K562 (cell line): ENCODE measurements at regions not wholly inside any gene's neighbourhood (a gene's known extent, or its start where the extent isn't known, plus 50 kb on each side); places are given as distances from the start of the nearest gene placed in this dataset.

Experiments
- ATAC-seq: fragments of 200-7000 bp; cut with Tn5 transposase; 3 replicates; pipeline ENCODE4 v1.9.1; 2020; ENCODE audit warnings: moderate library complexity
- BruUV-seq: library from RNA; stranded (reverse); fragments of 400-500 nt; replicated peaks from 2 replicates; lab custom pipeline; 2021; lab: Mats Ljungman, UMichigan
- CTCF ChIA-PET: fragments of 300-600 bp; formaldehyde crosslinking; extraction: SDS; loops from one replicate; lab custom pipeline; 2021; ENCODE audit warnings: low intra/inter-chr PET ratio; lab: Yijun Ruan, JAX
- POLR2A ChIA-PET: fragments of 300-600, 350-650 bp; sonication (Branson Sonifier 250); formaldehyde crosslinking; extraction: SDS; loops from one replicate; lab custom pipeline; 2021; ENCODE audit warnings: antibody characterized with exemption, inconsistent platforms; lab: Yijun Ruan, JAX
- DNase-seq, 4 experiments: peaks; one replicate each; pipeline versions ENCODE4 v3.0.0 to v3.0.0-alpha.2; 2011 to 2018; ENCODE audit warnings: low spot score in 3 of 4, mixed read lengths in 3 of 4; ENCODE audit errors: extremely low read depth in 1 of 4
- FAIRE-seq: peaks from 2 replicates; lab custom pipeline; 2011; peaks lifted over from hg19 to GRCh38; lab: Jason Lieb, UNC
- H2AFZ ChIP-seq: 2 replicates; pipeline ENCODE4 v1.6.0; 2011; ENCODE audit warnings: low read depth, low read length, control low read depth, inconsistent platforms
- H3K27ac ChIP-seq: fragments of 200-600 bp; 3 replicates; pipeline ENCODE4 v1.8.0; 2011; ENCODE audit warnings: low read depth, mild to moderate bottlenecking, control low read depth, inconsistent platforms, low read length, moderate library complexity, mixed read lengths; ENCODE audit errors: extremely low read depth
- H3K27me3 ChIP-seq, 2 experiments: fragments of 300-600 bp in 1 of 2; 2 replicates in 1 of 2; 3 replicates in 1 of 2; pipeline versions ENCODE4 v1.6.0 to v1.8.0; 2011; ENCODE audit warnings: inconsistent platforms in 2 of 2, low read length in 2 of 2, mild to moderate bottlenecking in 1 of 2, mixed read lengths in 1 of 2, moderate library complexity in 1 of 2; ENCODE audit not compliant: control insufficient read depth in 2 of 2, insufficient read depth in 2 of 2
- H3K36me3 ChIP-seq: fragments of 300-600 bp; 3 replicates; pipeline ENCODE4 v1.8.0; 2011; ENCODE audit warnings: mild to moderate bottlenecking, low read length, inconsistent platforms; ENCODE audit not compliant: control insufficient read depth, insufficient read depth
- H3K4me1 ChIP-seq, 2 experiments: fragments of 200-600 bp in 1 of 2; replicated peaks in 1 of 2; 2 replicates in 1 of 2; 3 replicates in 1 of 2; pipeline versions ENCODE4 v1.5.1 to v1.8.0; 2011; ENCODE audit warnings: inconsistent platforms in 2 of 2, low read length in 2 of 2, mild to moderate bottlenecking in 1 of 2, mixed read lengths in 1 of 2, moderate library complexity in 1 of 2; ENCODE audit not compliant: control insufficient read depth in 2 of 2, insufficient read depth in 2 of 2
- H3K4me2 ChIP-seq: 2 replicates; pipeline ENCODE4 v1.6.1; 2011; ENCODE audit warnings: low read length, control low read depth, inconsistent platforms, mixed read lengths; ENCODE audit not compliant: insufficient read depth
- H3K4me3 ChIP-seq: fragments of 200-600 bp; sonication (generic), shearing (Covaris generic); 2 replicates; pipeline ENCODE4 v1.5.1; 2016; ENCODE audit warnings: control low read depth, inconsistent platforms
- H3K79me2 ChIP-seq: fragments of 200-600 bp; 3 replicates; pipeline ENCODE4 v1.8.0; 2011; ENCODE audit warnings: low read length, inconsistent platforms; ENCODE audit not compliant: control insufficient read depth, insufficient read depth
- H3K9ac ChIP-seq, 2 experiments: 2 replicates each; pipeline versions ENCODE4 v1.6.0 to v1.6.1; 2011; ENCODE audit warnings: low read depth in 2 of 2, low read length in 2 of 2, control low read depth in 1 of 2, inconsistent platforms in 1 of 2, mild to moderate bottlenecking in 1 of 2, mixed read lengths in 1 of 2; ENCODE audit not compliant: insufficient read depth in 1 of 2
- H3K9me1 ChIP-seq: one replicate; pipeline ENCODE4 v1.6.0; 2011; ENCODE audit warnings: inconsistent platforms, mild to moderate bottlenecking, low read length, moderate library complexity; ENCODE audit not compliant: control insufficient read depth, insufficient read depth
- H3K9me3 ChIP-seq: replicated peaks from 2 replicates; pipeline ENCODE4 v1.5.1; 2011; ENCODE audit warnings: low read depth, low read length, inconsistent platforms; ENCODE audit not compliant: control insufficient read depth, insufficient read depth
- H4K20me1 ChIP-seq: replicated peaks from 2 replicates; pipeline ENCODE4 v1.6.1; 2011; ENCODE audit warnings: low read length, inconsistent platforms, mixed read lengths; ENCODE audit not compliant: control insufficient read depth, insufficient read depth
- BRF2 ChIP-seq: IDR thresholded peaks from 3 replicates; pipeline ENCODE4 v1.6.1; 2011; ENCODE audit warnings: borderline replicate concordance, mild to moderate bottlenecking; ENCODE audit not compliant: insufficient read length, insufficient read depth
- DDX20 ChIP-seq: fragments of 450-650 bp; IDR thresholded peaks from 2 replicates; pipeline ENCODE4 v1.6.1; 2016; ENCODE audit warnings: missing genetic modification characterization, low read depth, mild to moderate bottlenecking, missing compliant biosample characterization, moderate library complexity
- DMBX1 ChIP-seq: fragments of 250-450 bp; sonication (Bioruptor Pico); IDR thresholded peaks from 2 replicates; pipeline ENCODE4 v1.8.0; 2022; ENCODE audit warnings: inconsistent platforms, mild to moderate bottlenecking, moderate library complexity, borderline replicate concordance
- GTF2A2 ChIP-seq: IDR thresholded peaks from 2 replicates; pipeline ENCODE4 v1.6.1; 2016; ENCODE audit warnings: mild to moderate bottlenecking, missing genetic modification characterization, missing compliant biosample characterization
- HSF4 ChIP-seq: fragments of 250-450 bp; sonication (Bioruptor Pico); IDR thresholded peaks from 2 replicates; pipeline ENCODE4 v2.1.2; 2022; ENCODE audit warnings: mild to moderate bottlenecking, moderate library complexity, borderline replicate concordance
- IRF9 ChIP-seq: fragments of 450-650 bp; IDR thresholded peaks from 2 replicates; pipeline ENCODE4 v1.6.1; 2016; ENCODE audit warnings: missing biosample characterization, missing genetic modification characterization
- MTA2 ChIP-seq: fragments of 450-650 bp; IDR thresholded peaks from 2 replicates; pipeline ENCODE4 v1.6.1; 2016; ENCODE audit warnings: low read depth
- NR1H2 ChIP-seq: sonication (generic); formaldehyde crosslinking; IDR thresholded peaks from 2 replicates; pipeline ENCODE4 v1.4.0; 2020; ENCODE audit warnings: mild to moderate bottlenecking, missing genetic modification reagents
- NR2C1 ChIP-seq, 2 experiments: fragments of 450-650 bp; IDR thresholded peaks; 2 replicates each; pipeline ENCODE4 v1.6.1; 2017; ENCODE audit warnings: mild to moderate bottlenecking in 2 of 2, antibody characterized with exemption in 1 of 2, inconsistent platforms in 1 of 2, missing compliant biosample characterization in 1 of 2, missing genetic modification characterization in 1 of 2
- NR4A1 ChIP-seq, 2 experiments: fragments of 250-450 bp in 1 of 2; fragments of 450-650 bp in 1 of 2; sonication (Bioruptor Pico) in 1 of 2; IDR thresholded peaks; 2 replicates each; pipeline versions ENCODE4 v1.4.0 to v1.6.1; 2016 to 2020; ENCODE audit warnings: mild to moderate bottlenecking in 2 of 2, missing compliant biosample characterization in 1 of 2, missing genetic modification characterization in 1 of 2, moderate library complexity in 1 of 2
- PTTG1 ChIP-seq: fragments of 450-650 bp; IDR thresholded peaks from 2 replicates; pipeline ENCODE4 v1.6.1; 2016; ENCODE audit warnings: low read depth, mild to moderate bottlenecking, missing genetic modification characterization, missing compliant biosample characterization
- SMAD4 ChIP-seq: fragments of 250-450 bp; sonication (Bioruptor Pico); conservative IDR thresholded peaks from 2 replicates; pipeline ENCODE4 v1.8.0; 2021; ENCODE audit warnings: inconsistent platforms, mild to moderate bottlenecking, moderate library complexity
- ZNF140 ChIP-seq: fragments of 250-450 bp; sonication (Bioruptor Pico); IDR thresholded peaks from 2 replicates; pipeline ENCODE4 v1.8.0; 2021; ENCODE audit warnings: moderate library complexity, mild to moderate bottlenecking, inconsistent platforms
- ZNF175 ChIP-seq: fragments of 200-800 bp; sonication (Bioruptor generic); IDR thresholded peaks from 2 replicates; pipeline ENCODE4 v1.6.1; 2016; ENCODE audit warnings: low read depth, mild to moderate bottlenecking, missing genetic modification characterization, missing compliant biosample characterization
- ZNF311 ChIP-seq: fragments of 250-450 bp; sonication (Bioruptor Pico); IDR thresholded peaks from 2 replicates; pipeline ENCODE4 v1.4.0; 2020; ENCODE audit warnings: mild to moderate bottlenecking, moderate library complexity
- ZNF395 ChIP-seq: fragments of 200-800 bp; sonication (Bioruptor generic); IDR thresholded peaks from 2 replicates; pipeline ENCODE4 v1.6.1; 2017; ENCODE audit warnings: missing genetic modification characterization, missing compliant biosample characterization
- ZNF512 ChIP-seq: IDR thresholded peaks from 2 replicates; pipeline ENCODE4 v1.6.1; 2016; ENCODE audit warnings: missing genetic modification characterization, missing compliant biosample characterization
- WGBS: fragments of 100-300 bp; shearing (Covaris generic); methylation state at CpG from one replicate; pipeline ENCODE4 v1.1.6; 2016; ENCODE audit warnings: low coverage, mixed read lengths; ENCODE audit not compliant: insufficient coverage; ENCODE audit errors: missing lambda C conversion rate; 5-methylcytosine and 5-hydroxymethylcytosine counted together
- in situ Hi-C: fragments of 300-500 bp; cut with MboI; formaldehyde crosslinking; loops from 4 replicates; pipeline ENCODE4 v1.15.0; 2018; ENCODE audit warnings: inconsistent platforms, mixed read lengths
- intact Hi-C: fragments of 100-400 bp; cut with micrococcal nuclease; formaldehyde crosslinking; loops from 2 replicates; pipeline ENCODE4 v1.14.2; 2022

GRCh38 chr15:39400002-39400401 is 180.9 kb upstream of the THBS1 start:
- Histone ChIP-seq H3K9ac (no peak overlapping the region), H3K27me3 (no peaks in the 10 kb centered on the region; a peak in 1 of 5 replicates), H3K79me2 (no peaks in the 10 kb centered on the region), H3K9me1 (no peaks in the 10 kb centered on the region), H2AFZ (no peak overlapping the region), H3K4me1 (peaks cover 0 to 32% of the 10 kb centered on the region in 2 experiments; a peak in 2 of 5 replicates), H3K9me3 (no peaks in the 10 kb centered on the region), H3K4me3 (no peak overlapping the region), H3K27ac (no peak overlapping the region), H3K4me2 (no peak overlapping the region), H3K36me3 (no peaks in the 10 kb centered on the region), H4K20me1 (no peaks in the 10 kb centered on the region; the same call in 1 of the 2 replicates)
- DNase-seq (no peak), FAIRE-seq (no peak), ATAC-seq (no peak)
- POLR2A ChIA-PET, result no interaction called here
- in situ Hi-C loops, result no loop called here
- TF ChIP-seq HSF4 (CRISPR knock-in tag) (0 out of 2 replicates have a peak, but pooled peaks have one; percentile 17), GTF2A2 (tag) (peak; percentile 83), ZNF512 (tag) (no peak), ZNF140 (CRISPR knock-in tag) (0 out of 2 replicates have a peak, but pooled peaks have one; percentile 47), ZNF311 (0 out of 2 replicates have a peak, but pooled peaks have one; percentile 54), NR1H2 (CRISPR knock-in tag) (no peak), ZNF395 (0 out of 2 replicates have a peak, but pooled peaks have one; percentile 36), ZNF175 (CRISPR knock-in tag) (0 out of 2 replicates have a peak, but pooled peaks have one; percentile 50), SMAD4 (CRISPR knock-in tag) (0 out of 2 replicates have a peak, but pooled peaks have one; percentile 23), DDX20 (tag) (peak; percentile 42; the same call in 1 of the 2 replicates), DMBX1 (CRISPR knock-in tag) (peak; percentile 91; the same call in 1 of the 2 replicates), NR2C1 (IDR thresholded peaks at IDR 0.05) (no peak), NR2C1 (tag; IDR thresholded peaks at IDR 0.05) (peak; percentile 48; the same call in 1 of the 2 replicates), PTTG1 (tag) (0 out of 2 replicates have a peak, but pooled peaks have one; percentile 55), NR4A1 (CRISPR knock-in tag; IDR thresholded peaks at IDR 0.05) (no peak), NR4A1 (tag; IDR thresholded peaks at IDR 0.05) (peak; percentile 88; the same call in 1 of the 2 replicates), MTA2 (no peak), BRF2 (no peak), IRF9 (tag) (peak; percentile 55)
- no TSS peak for BruUV-seq
- CTCF ChIA-PET, result no interaction called here
- WGBS, result 7% methylated on average over 1 of the region's 1 CpG
- intact Hi-C loops, result no loop called here
